Cerebellar cortex (tissue), 1 donor: ENCODE measurements at regions not wholly inside any gene's neighbourhood (a gene's known extent, or its start where the extent isn't known, plus 50 kb on each side); places are given as distances from the start of the nearest gene placed in this dataset.
"Not testable (repeated sequence)": the region's sequence is repeated elsewhere in the genome, so short reads cannot be mapped to it uniquely, and the experiment has no call there.

ENCODE experiments used
- DNase-seq: peaks from one replicate; pipeline ENCODE4 v3.0.0-alpha.2; 2015; ENCODE audit warnings: low spot score

DNA sequence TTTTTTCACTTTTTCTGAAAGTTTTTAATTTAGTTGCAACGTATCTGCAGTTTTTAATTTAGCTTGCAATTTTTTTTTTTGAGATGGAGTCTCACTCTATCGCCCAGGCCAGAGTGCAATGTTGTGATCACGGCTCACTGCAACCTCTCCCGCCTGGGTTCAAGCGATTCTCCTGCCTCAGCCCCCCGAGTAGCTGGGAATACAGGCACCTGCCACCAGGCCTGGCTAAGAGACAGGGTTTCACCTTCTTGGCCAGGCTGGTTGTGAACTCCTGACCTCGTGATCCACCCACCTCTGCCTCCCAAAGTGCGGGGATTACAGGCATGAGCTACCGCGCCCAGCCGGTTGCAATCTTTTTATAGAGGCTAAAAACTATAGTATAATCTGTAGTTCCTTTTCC, 142.9 kb upstream of the ALCAM start:
- no peak for DNase-seq

- DNase-seq: no peak
Measured at GRCh38 chr3:105228696-105229095, 138.0 kb upstream of the ALCAM start.

DNA sequence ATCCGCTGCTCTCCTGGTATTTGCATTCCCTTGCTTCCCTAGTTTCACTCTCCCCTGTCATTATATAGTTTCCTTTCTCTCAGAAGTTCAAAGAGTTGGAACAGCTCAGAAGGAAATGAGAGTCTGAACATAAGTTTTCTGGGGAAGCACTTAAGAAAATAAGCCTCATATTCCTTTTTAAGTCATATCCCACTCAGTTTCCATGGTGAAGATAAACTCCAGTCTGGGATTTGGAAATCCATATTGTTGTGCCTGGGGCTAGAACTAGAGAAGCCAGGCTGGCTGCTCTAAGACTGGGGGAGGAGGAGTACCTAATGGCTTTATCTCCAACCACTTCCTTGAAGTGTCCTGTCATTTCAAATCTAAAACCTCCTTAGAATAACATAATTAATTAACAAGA, 134.2 kb upstream of the ALCAM start:
- no peak for DNase-seq

DNA sequence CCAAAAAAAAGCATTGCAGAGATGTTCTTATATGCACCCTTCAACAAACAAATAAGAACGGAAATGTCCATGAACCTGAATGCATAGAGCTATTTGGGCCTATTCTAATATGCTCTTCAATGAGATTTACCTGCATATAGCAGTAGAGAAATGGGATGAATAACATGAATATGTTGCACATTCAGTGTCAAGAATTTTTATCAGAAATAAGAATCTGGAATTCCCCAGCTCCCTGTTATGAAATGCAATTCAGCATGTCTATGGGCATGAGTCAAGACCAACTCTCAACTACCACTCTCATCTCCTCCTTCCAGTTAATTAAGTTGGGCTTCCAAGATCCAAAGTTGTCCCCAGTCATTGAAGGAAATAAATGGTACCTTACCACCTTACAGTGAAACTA, 133.7 kb upstream of the ALCAM start:
- DNase-seq: no peak

DNA sequence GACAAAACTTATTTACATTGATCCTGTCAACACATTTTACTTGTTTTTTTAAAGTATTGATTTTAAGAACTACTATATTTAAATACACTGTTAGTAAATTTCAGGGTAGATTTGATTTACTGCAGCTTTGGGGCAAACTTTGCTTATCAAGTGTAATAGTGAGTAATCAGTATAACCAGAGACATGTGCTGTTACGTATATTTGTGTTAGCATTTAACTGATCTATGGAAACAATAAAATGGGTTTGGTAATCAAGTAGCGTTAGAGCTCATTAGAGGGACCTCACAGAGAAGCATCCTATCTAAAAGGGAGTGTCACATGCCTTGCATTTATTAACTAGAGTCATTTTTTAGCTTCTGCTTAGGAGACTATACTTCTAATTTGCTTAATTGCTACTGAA, 131.5 kb upstream of the ALCAM start:
- DNase-seq: no peak

GRCh38 chr3:105235785-105236184, 130.9 kb upstream of the ALCAM start:
- no peak for DNase-seq

DNA sequence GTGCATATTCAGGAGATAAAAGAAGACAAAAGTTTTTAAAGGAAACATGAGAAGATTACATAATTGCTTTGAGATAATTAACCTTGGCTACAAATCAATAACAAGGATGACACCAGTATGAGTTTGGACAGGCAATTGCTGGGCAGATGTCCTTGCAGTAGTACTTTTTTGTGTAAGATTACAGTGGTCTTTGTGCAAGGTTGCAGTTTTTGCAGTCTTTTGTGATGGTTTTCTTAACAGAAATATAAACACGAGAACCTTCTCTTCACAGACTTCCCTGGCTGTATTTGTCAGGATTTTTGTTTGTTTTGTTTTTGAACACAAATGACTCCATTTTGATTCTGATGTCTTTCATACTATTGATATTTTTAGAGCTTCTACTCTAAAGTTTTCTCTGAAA, 128.3 kb upstream of the ALCAM start:
- no peak for DNase-seq

- DNase-seq: no peak
Measured at GRCh38 chr3:105243076-105243475, 123.6 kb upstream of the ALCAM start.

- DNase-seq: no peak
Measured at GRCh38 chr3:105246536-105246935, 120.2 kb upstream of the ALCAM start.

GRCh38 chr3:105253225-105253624, 113.5 kb upstream of the ALCAM start:
- no peak for DNase-seq

GRCh38 chr3:105254154-105254553, 112.6 kb upstream of the ALCAM start:
- DNase-seq: no peak

DNA sequence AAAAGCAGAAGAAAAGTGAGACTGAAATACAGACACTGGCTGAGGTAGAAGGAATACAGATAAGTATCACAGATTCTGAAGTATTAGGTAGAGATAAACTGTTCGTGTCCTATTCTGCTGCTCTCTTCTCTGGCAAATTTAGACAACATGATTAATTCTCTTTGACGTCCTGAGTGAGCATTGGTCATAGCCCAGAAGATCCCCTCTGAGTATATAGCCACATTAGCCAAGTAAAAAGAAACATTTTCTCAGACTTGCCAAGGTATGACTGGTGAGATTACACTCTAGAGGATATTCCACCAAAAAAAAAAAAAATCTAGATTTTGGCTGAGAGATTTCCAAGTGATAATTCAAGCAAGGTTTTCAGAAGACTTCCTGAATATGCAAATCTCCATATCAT, 111.4 kb upstream of the ALCAM start:
- DNase-seq: peak; percentile 46

GRCh38 chr3:105259496-105259895, 107.2 kb upstream of the ALCAM start:
- no peak for DNase-seq

DNA sequence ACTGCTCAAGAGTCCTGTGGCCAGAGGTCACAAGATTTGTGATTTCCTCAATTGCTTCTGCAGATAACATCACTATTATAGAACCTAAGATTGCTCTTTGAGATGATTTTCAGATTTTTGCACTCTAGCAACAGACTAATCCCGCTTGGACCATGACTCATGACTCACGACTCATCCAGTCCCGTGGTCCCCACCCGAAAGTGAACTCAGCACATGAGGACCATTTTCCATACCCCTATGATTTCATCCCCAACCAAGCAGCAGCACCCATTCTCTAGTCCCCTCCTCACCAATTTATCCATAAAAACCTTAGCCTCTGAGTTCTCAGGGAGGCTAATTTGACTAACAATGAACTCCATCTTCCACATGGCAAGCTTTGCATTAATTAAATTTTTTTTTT, 106.3 kb upstream of the ALCAM start:
- DNase-seq: no peak

DNA sequence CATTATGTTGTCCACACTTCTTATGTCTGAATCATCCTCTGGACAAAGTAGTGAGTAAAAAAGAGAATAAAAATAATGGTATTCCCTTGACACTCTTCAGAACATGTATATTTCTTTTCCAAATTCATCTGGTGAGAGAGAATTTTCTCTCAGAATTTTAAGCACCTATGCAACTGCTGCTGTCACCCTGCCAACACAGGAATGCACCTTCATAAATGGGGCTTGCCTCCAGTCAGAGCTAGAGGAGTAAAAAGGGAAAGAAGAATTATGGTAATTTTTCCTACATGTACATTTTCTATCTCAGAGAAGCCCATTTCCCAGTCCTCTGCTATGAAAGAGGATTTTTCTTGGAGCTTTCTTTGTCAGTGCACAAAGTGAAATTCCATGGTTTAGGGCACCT, 92.2 kb upstream of the ALCAM start:
- DNase-seq: no peak

DNA sequence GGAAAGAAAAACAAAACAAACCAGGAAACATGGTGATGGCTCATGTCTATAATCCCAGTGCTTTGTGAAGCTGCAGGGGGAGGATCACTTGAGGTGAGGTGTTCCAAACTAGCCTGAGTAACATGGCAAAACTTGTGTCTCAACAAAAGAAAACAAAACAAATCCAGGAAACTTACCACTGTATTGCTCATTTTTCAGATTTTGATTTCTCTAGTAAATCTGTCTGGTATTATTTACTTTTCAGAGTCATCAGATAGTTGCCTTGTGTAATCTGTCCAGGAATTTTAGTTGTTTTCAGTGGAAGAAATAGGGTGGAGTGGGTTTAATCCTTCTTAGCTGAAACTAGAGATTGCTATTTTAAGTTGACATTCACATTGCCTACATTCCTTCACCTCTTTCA, 91.8 kb upstream of the ALCAM start:
- DNase-seq: no peak

- no peak for DNase-seq
Measured at GRCh38 chr3:105277656-105278055, 89.1 kb upstream of the ALCAM start.

DNA sequence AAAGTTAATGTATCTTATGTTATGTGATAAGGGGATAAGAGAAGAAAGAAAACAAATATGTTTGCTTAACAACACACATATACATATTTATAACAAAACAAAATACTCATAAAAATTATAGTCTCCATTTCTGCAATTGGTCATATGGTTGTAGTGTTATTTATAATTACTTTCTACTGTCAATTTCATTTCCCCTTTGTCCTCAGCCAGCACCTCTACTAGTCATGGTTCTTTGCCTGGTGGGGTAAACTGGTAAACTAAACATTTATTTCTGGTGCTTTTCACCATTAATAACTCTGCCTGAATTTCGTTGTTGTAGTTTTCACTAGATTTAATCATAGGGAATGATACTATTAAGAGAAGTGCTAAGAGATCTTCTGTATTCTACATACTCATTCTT, 88.0 kb upstream of the ALCAM start:
- DNase-seq: no peak

GRCh38 chr3:105281989-105282388, 84.7 kb upstream of the ALCAM start:
- no peak for DNase-seq

DNA sequence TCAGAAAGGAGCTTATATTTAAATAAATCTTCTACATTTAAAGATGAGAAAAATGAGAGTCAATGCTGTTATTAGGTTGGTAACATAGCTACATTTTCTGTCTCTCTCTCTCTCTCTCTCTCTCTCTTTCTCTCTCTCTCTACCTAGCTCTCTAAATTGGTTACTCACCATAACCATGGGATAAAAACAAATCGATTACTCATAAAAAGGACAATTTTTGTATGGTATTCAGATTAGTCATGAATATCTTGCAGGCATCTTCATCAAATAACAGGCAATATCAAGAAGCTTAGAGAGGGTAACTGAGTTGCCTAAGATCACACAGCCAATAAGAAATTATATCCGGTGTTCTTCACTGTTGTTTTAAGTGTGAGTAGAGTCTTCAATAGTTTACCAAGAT, 81.8 kb upstream of the ALCAM start:
- no peak for DNase-seq

- no peak for DNase-seq
Measured at GRCh38 chr3:105285653-105286241, 81.0 kb upstream of the ALCAM start.

- DNase-seq: no peak
Measured at GRCh38 chr3:105293441-105293840, 73.3 kb upstream of the ALCAM start.

GRCh38 chr3:105296182-105296822, 70.4 kb upstream of the ALCAM start:
- DNase-seq: not testable (repeated sequence)

DNA sequence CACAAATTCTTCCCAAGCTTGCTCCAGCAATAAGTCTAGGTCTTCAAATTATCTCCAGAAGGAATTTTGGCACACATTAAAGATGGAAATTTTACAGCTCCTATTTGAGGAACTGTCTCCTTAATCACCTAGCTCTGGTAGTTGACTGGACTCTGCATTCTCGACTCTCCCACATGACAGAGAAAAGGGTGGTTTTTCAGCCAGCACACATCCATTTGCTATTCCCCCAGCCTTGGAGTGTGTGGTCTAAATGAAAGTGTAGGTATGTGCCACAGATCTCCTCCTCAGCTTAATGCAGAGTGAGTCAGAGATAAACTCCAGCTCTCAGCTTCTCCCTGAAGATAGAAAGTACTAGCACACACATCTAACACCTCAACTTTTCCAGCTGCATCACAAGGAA, 62.2 kb upstream of the ALCAM start:
- DNase-seq: no peak
